BLaER1 treated with 17β-estradiol and CSF1 and Interleukin-3, amounts not matched to agents 10 nM and 100 nM (cell line): ENCODE measurements at regions not wholly inside any gene's neighbourhood (a gene's known extent, or its start where the extent isn't known, plus 50 kb on each side); places are given as distances from the start of the nearest gene placed in this dataset.

Source experiments
- H3K27ac ChIP-seq, 11 experiments: shearing (Covaris generic); formaldehyde crosslinking; 2 replicates each; pipeline ENCODE4 v1.8.1; 2022
- H3K27me3 ChIP-seq, 11 experiments: shearing (Covaris generic); formaldehyde crosslinking; 2 replicates each; pipeline ENCODE4 v1.8.1; 2022
- H3K36me3 ChIP-seq, 11 experiments: shearing (Covaris generic); formaldehyde crosslinking; 2 replicates each; pipeline ENCODE4 v1.8.1; 2022
- H3K4me1 ChIP-seq, 10 experiments: shearing (Covaris generic); formaldehyde crosslinking; 2 replicates each; pipeline ENCODE4 v1.8.1; 2022
- H3K4me2 ChIP-seq, 11 experiments: shearing (Covaris generic); formaldehyde crosslinking; 2 replicates each; pipeline ENCODE4 v1.8.1; 2022
- H3K4me3 ChIP-seq, 10 experiments: shearing (Covaris generic); formaldehyde crosslinking; 2 replicates each; pipeline ENCODE4 v1.8.1; 2022
- H3K9ac ChIP-seq, 11 experiments: shearing (Covaris generic); formaldehyde crosslinking; 2 replicates each; pipeline ENCODE4 v1.8.1; 2022
- H3K9me3 ChIP-seq, 11 experiments: shearing (Covaris generic); formaldehyde crosslinking; replicated peaks in 1 of 11; 2 replicates each; pipeline ENCODE4 v1.8.1; 2022
- H4K20me1 ChIP-seq, 11 experiments: shearing (Covaris generic); formaldehyde crosslinking; 2 replicates each; pipeline ENCODE4 v1.8.1; 2022
- Cebpa-rat ChIP-seq, 11 experiments: shearing (Covaris generic); IDR thresholded peaks; 2 replicates each; pipeline ENCODE4 v1.8.1; 2022

DNA sequence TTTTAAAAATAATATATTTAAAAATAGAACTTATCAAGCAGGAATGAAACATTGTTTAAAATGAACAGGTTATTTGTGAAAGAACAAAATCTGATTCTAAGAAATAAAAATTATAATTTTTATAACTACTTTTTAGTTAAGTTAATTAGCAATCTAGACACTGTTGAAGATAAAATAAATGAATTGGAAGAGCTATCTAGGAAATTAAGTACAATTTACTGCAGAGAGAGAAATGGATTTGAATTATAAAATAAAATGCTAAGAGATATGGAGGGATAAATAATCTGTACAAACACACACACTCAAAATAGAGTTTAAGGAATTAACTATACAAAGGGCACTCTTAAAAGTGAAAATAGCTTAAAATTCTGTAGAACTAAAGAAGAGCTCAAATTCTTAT is 1123.1 kb downstream of the PLA2G4A start:
- Histone ChIP-seq H3K4me3 (no peak overlapping the region), H4K20me1 (no peaks in the 10 kb centered on the region), H3K36me3 (peaks cover 0 to 10% (median 0%) of the 10 kb centered on the region in 11 experiments; a peak in 1 of 22 replicates), H3K27me3 (no peaks in the 10 kb centered on the region), H3K27ac (no peak overlapping the region), H3K9ac (no peak overlapping the region), H3K9me3 (peaks cover 21 to 65% (median 45%) of the 10 kb centered on the region in 11 experiments), H3K4me2 (no peak overlapping the region), H3K4me1 (peaks cover 0 to 5% (median 0%) of the 10 kb centered on the region in 10 experiments; a peak in 2 of 20 replicates)
- TF ChIP-seq Cebpa-rat (IDR thresholded peaks at IDR 0.05) = no peak

GRCh38 chr1:187952446-187952845 is 1123.7 kb downstream of the PLA2G4A start:
- Histone ChIP-seq H3K4me1 (peaks cover 0 to 5% (median 0%) of the 10 kb centered on the region in 10 experiments; a peak in 2 of 20 replicates), H3K4me2 (no peak overlapping the region), H3K27ac (no peak overlapping the region), H3K27me3 (no peaks in the 10 kb centered on the region), H3K4me3 (no peak overlapping the region), H3K36me3 (peaks cover 0 to 7% (median 0%) of the 10 kb centered on the region in 11 experiments; a peak in 1 of 22 replicates), H3K9me3 (peaks cover 15 to 59% (median 39%) of the 10 kb centered on the region in 11 experiments), H4K20me1 (no peaks in the 10 kb centered on the region), H3K9ac (no peak overlapping the region)
- no peak for TF ChIP-seq Cebpa-rat (IDR thresholded peaks at IDR 0.05)

GRCh38 chr1:187956975-187957374 is 1128.2 kb downstream of the PLA2G4A start:
- no peaks in the 10 kb centered on the region; a peak in 1 of 20 replicates for H3K4me1 ChIP-seq
- no peaks in the 10 kb centered on the region for H3K27me3 ChIP-seq
- no peak overlapping the region for H3K9ac ChIP-seq
- TF ChIP-seq Cebpa-rat (IDR thresholded peaks at IDR 0.05) = no peak
- peaks cover 0 to 3% (median 0%) of the 10 kb centered on the region in 11 experiments; a peak in 1 of 22 replicates for H3K36me3 ChIP-seq
- H3K4me2 ChIP-seq = no peak overlapping the region
- no peak overlapping the region for H3K4me3 ChIP-seq
- H3K27ac ChIP-seq = no peak overlapping the region
- peaks cover 9 to 29% (median 17%) of the 10 kb centered on the region in 11 experiments for H3K9me3 ChIP-seq
- H4K20me1 ChIP-seq = no peaks in the 10 kb centered on the region

DNA sequence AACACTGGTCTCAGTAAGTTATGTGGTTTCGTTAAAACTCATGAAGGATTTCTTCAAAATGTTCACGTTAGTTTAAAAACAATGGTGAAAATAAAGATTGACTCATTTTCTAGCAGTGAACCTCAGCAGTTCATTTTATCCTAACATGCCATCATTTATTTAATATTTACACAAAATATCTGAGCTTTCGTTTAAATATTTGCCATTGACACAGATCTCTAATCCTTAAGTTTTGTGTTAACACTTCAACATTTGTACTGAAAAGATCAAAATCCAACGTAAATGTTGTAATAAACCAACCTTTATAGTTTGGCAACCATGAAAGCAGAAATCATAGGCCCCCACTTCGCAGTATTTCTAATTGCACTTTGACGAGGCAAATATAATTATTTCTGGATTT is 1129.5 kb downstream of the PLA2G4A start:
- no peaks in the 10 kb centered on the region; a peak in 1 of 20 replicates for H3K4me1 ChIP-seq
- H3K4me2 ChIP-seq = no peak overlapping the region
- peaks cover 0 to 18% (median 5%) of the 10 kb centered on the region in 11 experiments; a peak in 9 of 22 replicates for H3K9me3 ChIP-seq
- no peaks in the 10 kb centered on the region for H3K36me3 ChIP-seq
- no peak overlapping the region for H3K27ac ChIP-seq
- no peaks in the 10 kb centered on the region for H4K20me1 ChIP-seq
- H3K9ac ChIP-seq = no peak overlapping the region
- no peak for TF ChIP-seq Cebpa-rat (IDR thresholded peaks at IDR 0.05)
- H3K4me3 ChIP-seq = no peak overlapping the region
- no peaks in the 10 kb centered on the region for H3K27me3 ChIP-seq

GRCh38 chr1:187959062-187959461 is 1130.3 kb downstream of the PLA2G4A start:
- Histone ChIP-seq H3K4me1 (no peaks in the 10 kb centered on the region; a peak in 1 of 20 replicates), H3K27me3 (no peaks in the 10 kb centered on the region), H3K9me3 (peaks cover 0 to 11% (median 5%) of the 10 kb centered on the region in 11 experiments; a peak in 5 of 22 replicates), H3K4me3 (no peak overlapping the region), H4K20me1 (no peaks in the 10 kb centered on the region), H3K9ac (no peak overlapping the region), H3K27ac (no peak overlapping the region), H3K4me2 (no peak overlapping the region), H3K36me3 (no peaks in the 10 kb centered on the region)
- TF ChIP-seq Cebpa-rat (IDR thresholded peaks at IDR 0.05) = no peak

DNA sequence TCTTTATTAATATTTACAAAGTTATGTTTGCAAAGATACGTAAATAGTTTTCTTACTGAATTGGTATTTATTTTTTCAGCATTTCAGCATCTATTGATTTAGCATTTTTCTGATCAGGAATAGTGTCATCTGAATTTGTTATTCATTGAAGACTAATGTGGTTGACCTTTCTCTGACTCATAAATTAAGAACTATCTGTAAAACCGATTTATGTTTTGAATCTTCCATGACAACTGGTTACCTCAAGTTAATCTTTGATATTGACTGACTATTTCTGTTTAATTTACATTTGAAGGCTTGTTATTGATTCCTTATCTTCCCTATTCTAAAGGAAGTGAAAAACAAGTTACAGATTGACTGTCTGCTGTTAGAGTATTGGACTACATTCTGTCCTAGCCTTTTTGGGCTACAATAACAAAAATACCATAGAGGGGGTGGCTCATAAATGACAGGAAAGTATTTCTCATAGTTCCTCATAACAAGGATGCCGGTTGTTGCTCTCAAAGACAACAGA is 1131.4 kb downstream of the PLA2G4A start:
- Histone ChIP-seq H3K4me3 (no peak overlapping the region), H3K9me3 (peaks cover 0 to 9% (median 5%) of the 10 kb centered on the region in 11 experiments; a peak in 5 of 22 replicates), H3K27me3 (no peaks in the 10 kb centered on the region), H4K20me1 (no peaks in the 10 kb centered on the region), H3K36me3 (no peaks in the 10 kb centered on the region), H3K9ac (no peak overlapping the region), H3K27ac (no peak overlapping the region), H3K4me1 (no peaks in the 10 kb centered on the region; a peak in 1 of 20 replicates), H3K4me2 (no peak overlapping the region)
- no peak for TF ChIP-seq Cebpa-rat (IDR thresholded peaks at IDR 0.05)

DNA sequence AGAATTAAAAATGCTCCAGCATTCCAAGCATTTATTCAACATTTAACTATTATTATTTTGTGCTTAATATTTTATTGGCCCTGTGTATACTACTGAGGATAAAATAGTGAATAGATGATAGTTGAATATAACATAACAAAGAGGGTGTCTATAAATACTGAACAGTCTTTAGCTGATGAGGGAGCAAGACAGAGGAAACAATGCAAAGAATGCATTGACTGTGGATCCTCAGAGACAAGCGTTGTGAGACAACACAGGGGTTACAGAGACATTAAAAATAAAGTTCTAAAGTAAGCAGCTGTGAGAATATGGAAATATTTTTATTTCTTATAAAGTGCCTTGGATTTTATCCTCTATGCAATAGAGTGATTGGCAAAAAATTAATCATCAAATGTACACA is 1133.1 kb downstream of the PLA2G4A start:
- Histone ChIP-seq H3K4me1 (no peaks in the 10 kb centered on the region; a peak in 1 of 20 replicates), H3K27ac (no peak overlapping the region), H3K9ac (no peak overlapping the region), H3K4me3 (no peak overlapping the region), H3K36me3 (no peaks in the 10 kb centered on the region), H3K27me3 (no peaks in the 10 kb centered on the region), H4K20me1 (no peaks in the 10 kb centered on the region), H3K4me2 (no peak overlapping the region), H3K9me3 (no peaks in the 10 kb centered on the region)
- no peak for TF ChIP-seq Cebpa-rat (IDR thresholded peaks at IDR 0.05)

GRCh38 chr1:187971851-187972250 is 1143.1 kb downstream of the PLA2G4A start:
- H3K27ac ChIP-seq = no peak overlapping the region
- H3K9me3 ChIP-seq = peaks cover 0 to 13% (median 5%) of the 10 kb centered on the region in 11 experiments; a peak in 7 of 22 replicates
- H3K27me3 ChIP-seq = no peaks in the 10 kb centered on the region

GRCh38 chr1:187977298-187977697 is 1148.5 kb downstream of the PLA2G4A start:
- Histone ChIP-seq H3K27ac (no peak overlapping the region), H4K20me1 (no peaks in the 10 kb centered on the region), H3K36me3 (peaks cover 0 to 11% (median 0%) of the 10 kb centered on the region in 11 experiments; a peak in 1 of 22 replicates), H3K27me3 (no peaks in the 10 kb centered on the region), H3K9ac (no peak overlapping the region), H3K4me3 (no peak overlapping the region), H3K4me2 (no peak overlapping the region), H3K4me1 (0 out of 20 replicates have a peak, but pooled peaks cover 0 to under 1% (median 0%) of the 10 kb centered on the region in 10 experiments), H3K9me3 (peaks cover 14 to 40% (median 30%) of the 10 kb centered on the region in 11 experiments)
- no peak for TF ChIP-seq Cebpa-rat (IDR thresholded peaks at IDR 0.05)

More at GRCh38 chr1:187971851-187972250, 1143.1 kb downstream of the PLA2G4A start:
- Histone ChIP-seq H3K4me2 (no peak overlapping the region), H3K9ac (no peak overlapping the region), H3K4me1 (no peaks in the 10 kb centered on the region), H3K36me3 (no peaks in the 10 kb centered on the region), H4K20me1 (no peaks in the 10 kb centered on the region), H3K4me3 (no peak overlapping the region)
- TF ChIP-seq Cebpa-rat (IDR thresholded peaks at IDR 0.05) = no peak
